GM12875 (cell line): ENCODE measurements at regions not wholly inside any gene's neighbourhood (a gene's known extent, or its start where the extent isn't known, plus 50 kb on each side); places are given as distances from the start of the nearest gene placed in this dataset.

Experiments
- H3K4me3 ChIP-seq: one replicate; pipeline ENCODE4 v1.5.1; 2011; ENCODE audit warnings: low read depth, low read length, control low read depth
- CTCF ChIP-seq: IDR thresholded peaks from 2 replicates; pipeline ENCODE4 v1.5.1; 2011; ENCODE audit warnings: low read depth, mild to moderate bottlenecking, control low read depth, inconsistent platforms, low read length, moderate library complexity, borderline replicate concordance; ENCODE audit not compliant: insufficient read depth

GRCh38 chr6:104596091-104596490 is 263.6 kb downstream of the HACE1 start:
- no peak for TF ChIP-seq CTCF
- H3K4me3 ChIP-seq: no peak overlapping the region

- TF ChIP-seq CTCF: no peak
- no peak overlapping the region for H3K4me3 ChIP-seq
These were observed 264.4 kb downstream of the HACE1 start for GRCh38 chr6:104595311-104595820.

GRCh38 chr6:104591573-104592334 is 268.0 kb downstream of the HACE1 start:
- H3K4me3 ChIP-seq: no peak overlapping the region

GRCh38 chr6:104589940-104590339 is 269.8 kb downstream of the HACE1 start:
- H3K4me3 ChIP-seq: no peak overlapping the region
- no peak for TF ChIP-seq CTCF

More at GRCh38 chr6:104591573-104592334, 268.0 kb downstream of the HACE1 start:
- no peak for TF ChIP-seq CTCF

- no peak overlapping the region for H3K4me3 ChIP-seq
- no peak for TF ChIP-seq CTCF
These were observed 274.1 kb downstream of the HACE1 start for GRCh38 chr6:104585646-104586045.

- H3K4me3 ChIP-seq: no peak overlapping the region
- no peak for TF ChIP-seq CTCF
These were observed 279.3 kb downstream of the HACE1 start for GRCh38 chr6:104580452-104580851.

GRCh38 chr6:104579310-104579863 is 280.3 kb downstream of the HACE1 start:
- no peak for TF ChIP-seq CTCF
- no peak overlapping the region for H3K4me3 ChIP-seq
